Smooth muscle cell (in vitro differentiated cells): ENCODE measurements at regions not wholly inside any gene's neighbourhood (a gene's known extent, or its start where the extent isn't known, plus 50 kb on each side); places are given as distances from the start of the nearest gene placed in this dataset.

Source experiments
- DNase-seq: peaks from one replicate; lab custom pipeline; 2025; ENCODE audit not compliant: unreplicated experiment; lab: John Stamatoyannopoulos, UW
- H2AFZ ChIP-seq: fragments of 200-600 bp; sonication (generic); 2 replicates; pipeline ENCODE4 v1.6.0; 2016; ENCODE audit warnings: antibody characterized with exemption, low read depth, mild to moderate bottlenecking
- H3F3A ChIP-seq: fragments of 200-600 bp; sonication (generic); 2 replicates; pipeline ENCODE4 v1.6.0; 2017; ENCODE audit warnings: antibody characterized with exemption, low read depth
- H3K27ac ChIP-seq: fragments of 200-600 bp; sonication (generic); 2 replicates; pipeline ENCODE4 v1.5.1; 2016; ENCODE audit warnings: low read depth, mild to moderate bottlenecking
- H3K27me3 ChIP-seq: fragments of 200-600 bp; sonication (generic); 2 replicates; pipeline ENCODE4 v1.6.1; 2016; ENCODE audit warnings: low read depth, mild to moderate bottlenecking
- H3K36me3 ChIP-seq: fragments of 200-600 bp; sonication (generic); 2 replicates; pipeline ENCODE4 v1.5.1; 2016; ENCODE audit warnings: low read depth
- H3K4me1 ChIP-seq: fragments of 200-600 bp; sonication (generic); 2 replicates; pipeline ENCODE4 v1.5.1; 2016; ENCODE audit warnings: low read depth
- H3K4me2 ChIP-seq: fragments of 200-600 bp; sonication (generic); 2 replicates; pipeline ENCODE4 v1.6.0; 2016; ENCODE audit warnings: mild to moderate bottlenecking
- H3K4me3 ChIP-seq: fragments of 200-600 bp; sonication (generic); 2 replicates; pipeline ENCODE4 v1.5.1; 2016; ENCODE audit warnings: mild to moderate bottlenecking
- H3K79me2 ChIP-seq: fragments of 200-600 bp; sonication (generic); 2 replicates; pipeline ENCODE4 v1.6.0; 2016; ENCODE audit warnings: low read depth, mild to moderate bottlenecking
- H3K9ac ChIP-seq: fragments of 200-600 bp; sonication (generic); 2 replicates; pipeline ENCODE4 v1.6.0; 2016; ENCODE audit warnings: low read depth
- H3K9me3 ChIP-seq: fragments of 200-600 bp; sonication (generic); replicated peaks from 2 replicates; pipeline ENCODE4 v1.5.1; 2016; ENCODE audit warnings: low read depth
- H4K20me1 ChIP-seq: fragments of 200-600 bp; sonication (generic); 2 replicates; pipeline ENCODE4 v1.6.0; 2016; ENCODE audit warnings: low read depth
- WGBS: methylation state at CpG from one replicate; pipeline ENCODE4 v1.1.7; 2016; ENCODE audit warnings: low lambda C conversion rate; 5-methylcytosine and 5-hydroxymethylcytosine counted together
- TF ChIP-seq, protein P1 (sequence below): fragments of 200-600 bp; sonication (generic); IDR thresholded peaks from 2 replicates; pipeline ENCODE4 v1.5.1; 2017; ENCODE audit warnings: borderline replicate concordance, mild to moderate bottlenecking, antibody characterized with exemption; ENCODE audit not compliant: insufficient read depth, poor library complexity, severe bottlenecking

GRCh38 chr6:166877906-166878305 lies 78.4 kb downstream of the RNASET2 start:
- no peaks in the 10 kb centered on the region for H3K9me3 ChIP-seq
- no peak overlapping the region for H3K4me3 ChIP-seq
- H3K79me2 ChIP-seq: no peaks in the 10 kb centered on the region
- H4K20me1 ChIP-seq: no peaks in the 10 kb centered on the region
- TF ChIP-seq, protein P1, sequence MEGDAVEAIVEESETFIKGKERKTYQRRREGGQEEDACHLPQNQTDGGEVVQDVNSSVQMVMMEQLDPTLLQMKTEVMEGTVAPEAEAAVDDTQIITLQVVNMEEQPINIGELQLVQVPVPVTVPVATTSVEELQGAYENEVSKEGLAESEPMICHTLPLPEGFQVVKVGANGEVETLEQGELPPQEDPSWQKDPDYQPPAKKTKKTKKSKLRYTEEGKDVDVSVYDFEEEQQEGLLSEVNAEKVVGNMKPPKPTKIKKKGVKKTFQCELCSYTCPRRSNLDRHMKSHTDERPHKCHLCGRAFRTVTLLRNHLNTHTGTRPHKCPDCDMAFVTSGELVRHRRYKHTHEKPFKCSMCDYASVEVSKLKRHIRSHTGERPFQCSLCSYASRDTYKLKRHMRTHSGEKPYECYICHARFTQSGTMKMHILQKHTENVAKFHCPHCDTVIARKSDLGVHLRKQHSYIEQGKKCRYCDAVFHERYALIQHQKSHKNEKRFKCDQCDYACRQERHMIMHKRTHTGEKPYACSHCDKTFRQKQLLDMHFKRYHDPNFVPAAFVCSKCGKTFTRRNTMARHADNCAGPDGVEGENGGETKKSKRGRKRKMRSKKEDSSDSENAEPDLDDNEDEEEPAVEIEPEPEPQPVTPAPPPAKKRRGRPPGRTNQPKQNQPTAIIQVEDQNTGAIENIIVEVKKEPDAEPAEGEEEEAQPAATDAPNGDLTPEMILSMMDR: no peak
- DNase-seq: no peak
- H3K27me3 ChIP-seq: peaks cover 12% of the 10 kb centered on the region
- H3F3A ChIP-seq: no peaks in the 10 kb centered on the region
- no peaks in the 10 kb centered on the region for H3K4me1 ChIP-seq
- H3K27ac ChIP-seq: peak overlapping the region; percentile 44
- H3K4me2 ChIP-seq: peak overlapping the region; percentile 19
- WGBS: 53% methylated on average over 2 of the region's 2 CpGs
- no peak overlapping the region for H2AFZ ChIP-seq
- H3K36me3 ChIP-seq: no peaks in the 10 kb centered on the region
- H3K9ac ChIP-seq: no peak overlapping the region

- Histone ChIP-seq H3K4me1 (no peaks in the 10 kb centered on the region), H3K9ac (no peak overlapping the region), H3K36me3 (no peaks in the 10 kb centered on the region), H3K27me3 (peaks cover 12% of the 10 kb centered on the region), H3K9me3 (no peaks in the 10 kb centered on the region), H3K4me2 (no peak overlapping the region), H3K79me2 (no peaks in the 10 kb centered on the region), H3K4me3 (no peak overlapping the region), H4K20me1 (no peaks in the 10 kb centered on the region), H2AFZ (no peak overlapping the region), H3F3A (no peaks in the 10 kb centered on the region), H3K27ac (no peak overlapping the region)
- DNase-seq: no peak
- TF ChIP-seq, protein P1: no peak
- WGBS: 90% methylated on average over 2 of the region's 2 CpGs
Measured at GRCh38 chr6:166877349-166877748, 79.0 kb downstream of the RNASET2 start.

DNA sequence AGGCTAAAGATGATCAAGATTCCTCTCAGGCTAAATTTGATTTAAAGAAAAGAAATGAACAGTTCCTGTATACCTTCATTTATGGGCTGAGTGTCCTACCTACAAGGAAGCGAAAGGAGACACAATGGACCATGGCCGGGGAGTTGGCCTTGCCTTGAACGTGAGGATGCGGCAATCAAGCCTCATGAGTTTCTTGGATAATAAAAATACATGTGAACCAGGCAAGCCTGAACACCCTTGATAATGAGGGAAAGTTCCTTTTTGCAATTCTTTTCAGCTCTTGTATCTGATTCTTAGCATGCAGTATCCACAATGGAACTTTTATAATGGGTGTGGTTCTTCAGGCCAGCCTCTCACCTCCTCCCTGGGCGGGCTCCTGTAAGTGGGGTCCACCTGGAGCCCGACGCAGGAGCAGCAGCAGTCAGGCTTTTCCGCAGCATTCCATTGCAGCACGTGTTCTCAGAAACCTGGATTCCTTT lies 83.8 kb downstream of the RNASET2 start:
- Histone ChIP-seq H3K4me3 (no peak overlapping the region), H3K27me3 (peaks cover 12% of the 10 kb centered on the region), H3K4me2 (no peak overlapping the region), H4K20me1 (no peaks in the 10 kb centered on the region), H3K27ac (no peak overlapping the region), H3F3A (no peaks in the 10 kb centered on the region), H3K9ac (no peak overlapping the region), H3K79me2 (no peaks in the 10 kb centered on the region), H3K9me3 (no peaks in the 10 kb centered on the region), H2AFZ (no peak overlapping the region), H3K36me3 (no peaks in the 10 kb centered on the region), H3K4me1 (no peaks in the 10 kb centered on the region)
- 62% methylated on average over 9 of the region's 9 CpGs for WGBS
- TF ChIP-seq, protein P1: no peak
- DNase-seq: no peak

GRCh38 chr6:166870602-166871208 lies 85.6 kb downstream of the RNASET2 start:
- peaks cover 12% of the 10 kb centered on the region for H3K27me3 ChIP-seq
- no peak overlapping the region for H3K27ac ChIP-seq
- no peaks in the 10 kb centered on the region for H3K4me1 ChIP-seq
- H3K4me3 ChIP-seq: no peak overlapping the region
- no peak overlapping the region for H2AFZ ChIP-seq
- H3K36me3 ChIP-seq: no peaks in the 10 kb centered on the region
- no peaks in the 10 kb centered on the region for H4K20me1 ChIP-seq
- no peak overlapping the region for H3K9ac ChIP-seq
- 79% methylated on average over 20 of the region's 20 CpGs for WGBS
- H3K9me3 ChIP-seq: no peaks in the 10 kb centered on the region
- TF ChIP-seq, protein P1: no peak
- no peaks in the 10 kb centered on the region for H3F3A ChIP-seq
- no peak overlapping the region for H3K4me2 ChIP-seq
- no peaks in the 10 kb centered on the region for H3K79me2 ChIP-seq
- no peak for DNase-seq
